ENCODE measurements at regions not wholly inside any gene's neighbourhood (a gene's known extent, or its start where the extent isn't known, plus 50 kb on each side); places are given as distances from the start of the nearest gene placed in this dataset.

DNA sequence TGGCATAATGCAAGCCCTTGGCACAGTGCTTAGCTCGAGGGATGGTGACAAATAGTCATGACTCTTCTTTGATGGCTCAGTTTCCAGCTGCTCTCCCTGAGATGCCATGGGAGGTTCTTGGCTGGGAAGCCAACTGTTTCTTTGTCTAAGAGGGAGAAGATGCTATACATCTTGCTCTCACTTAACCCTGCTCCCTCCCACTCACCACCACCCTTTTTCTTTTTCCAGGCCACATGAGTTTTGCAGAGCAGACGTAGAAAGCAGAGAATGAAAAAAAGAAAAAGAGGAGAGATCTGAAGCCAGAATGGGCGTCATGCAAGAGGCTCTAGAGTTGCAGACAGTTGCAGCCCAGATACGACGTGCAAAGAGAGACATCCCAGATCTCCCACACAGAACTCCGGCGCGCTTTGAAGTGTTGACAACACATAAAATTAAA is 160.5 kb downstream of the FGF18 start (continued):
- TF ChIP-seq, protein P1, sequence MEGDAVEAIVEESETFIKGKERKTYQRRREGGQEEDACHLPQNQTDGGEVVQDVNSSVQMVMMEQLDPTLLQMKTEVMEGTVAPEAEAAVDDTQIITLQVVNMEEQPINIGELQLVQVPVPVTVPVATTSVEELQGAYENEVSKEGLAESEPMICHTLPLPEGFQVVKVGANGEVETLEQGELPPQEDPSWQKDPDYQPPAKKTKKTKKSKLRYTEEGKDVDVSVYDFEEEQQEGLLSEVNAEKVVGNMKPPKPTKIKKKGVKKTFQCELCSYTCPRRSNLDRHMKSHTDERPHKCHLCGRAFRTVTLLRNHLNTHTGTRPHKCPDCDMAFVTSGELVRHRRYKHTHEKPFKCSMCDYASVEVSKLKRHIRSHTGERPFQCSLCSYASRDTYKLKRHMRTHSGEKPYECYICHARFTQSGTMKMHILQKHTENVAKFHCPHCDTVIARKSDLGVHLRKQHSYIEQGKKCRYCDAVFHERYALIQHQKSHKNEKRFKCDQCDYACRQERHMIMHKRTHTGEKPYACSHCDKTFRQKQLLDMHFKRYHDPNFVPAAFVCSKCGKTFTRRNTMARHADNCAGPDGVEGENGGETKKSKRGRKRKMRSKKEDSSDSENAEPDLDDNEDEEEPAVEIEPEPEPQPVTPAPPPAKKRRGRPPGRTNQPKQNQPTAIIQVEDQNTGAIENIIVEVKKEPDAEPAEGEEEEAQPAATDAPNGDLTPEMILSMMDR (IDR thresholded peaks at IDR 0.05; ENCODE audit: control extremely low read depth in 1 of 3, insufficient read depth in 1 of 3, low read depth in 1 of 3, low read length in 3 of 3): no peak
- TF ChIP-seq ATF3 (IDR thresholded peaks at IDR 0.05; ENCODE audit: insufficient read depth, low read depth, low read length): no peak
- no peak for TF ChIP-seq EGR1 (IDR thresholded peaks at IDR 0.05; ENCODE audit: borderline replicate concordance, low read depth, low read length)
- no peak for TF ChIP-seq TCF12 (IDR thresholded peaks at IDR 0.05; ENCODE audit: low read depth, low read length)

Measured in H1 (cell line).